ENCODE measurements at regions not wholly inside any gene's neighbourhood (a gene's known extent, or its start where the extent isn't known, plus 50 kb on each side); places are given as distances from the start of the nearest gene placed in this dataset.

GRCh38 chr6:43887906-43888683 is 118.1 kb downstream of the VEGFA start:
- BruUV-seq (replicated peaks): no TSS peak
- ATAC-seq (peak; percentile 79), DNase-seq (ENCODE audit: extremely low read depth in 1 of 4, low spot score in 3 of 4) (peak; percentile 57 to 77 (median 60)), FAIRE-seq (peak; percentile 84)
- 54% methylated on average over 17 of the region's 17 CpGs for WGBS (ENCODE audit: insufficient coverage, low coverage, missing lambda C conversion rate)
- CTCF ChIA-PET (ENCODE audit: low intra/inter-chr PET ratio): no interaction called here
- peak overlapping the region; percentile 46 for H3K4me2 ChIP-seq (ENCODE audit: insufficient read depth, low read length)
- no peak overlapping the region for H3K4me3 ChIP-seq
- peaks cover 4% of the 10 kb centered on the region for H3K9me1 ChIP-seq (ENCODE audit: control insufficient read depth, insufficient read depth, low read length)
- peak overlapping the region; percentile 46; the same call in 1 of the 2 replicates for H2AFZ ChIP-seq (ENCODE audit: low read depth, low read length)
- no peaks in the 10 kb centered on the region for H3K27me3 ChIP-seq (ENCODE audit: control insufficient read depth in 2 of 2, insufficient read depth in 2 of 2, low read length in 2 of 2)
- H3K9ac ChIP-seq (ENCODE audit: insufficient read depth in 1 of 2, low read depth in 2 of 2, low read length in 2 of 2): peak overlapping the region; percentile 8 to 79
- H4K20me1 ChIP-seq (replicated peaks; ENCODE audit: control insufficient read depth, insufficient read depth, low read length): no peaks in the 10 kb centered on the region
- POLR2A ChIA-PET: interaction anchor here (0.6 to 2.5 kb wide), 9 partner anchors 10 to 230 kb away, joined by 3 to 10 read pairs (median 3); partner anchors contain the start of gene VEGFA
- H3K9me3 ChIP-seq (replicated peaks; ENCODE audit: control insufficient read depth, insufficient read depth, low read depth, low read length): no peaks in the 10 kb centered on the region
- H3K27ac ChIP-seq (ENCODE audit: extremely low read depth, low read depth, low read length): no peak overlapping the region; the same call in 2 of the 3 replicates
- in situ Hi-C loops (cut with MboI) (no loop called here), intact Hi-C loops (cut with micrococcal nuclease) (loop anchor here (1.0 kb wide), 1 partner anchor 38 kb away; no protein-coding TSS in a partner anchor)
- no peaks in the 10 kb centered on the region for H3K36me3 ChIP-seq (ENCODE audit: control insufficient read depth, insufficient read depth, low read length)
- no peaks in the 10 kb centered on the region for H3K79me2 ChIP-seq (ENCODE audit: control insufficient read depth, insufficient read depth, low read length)
- peaks cover 20 to 28% of the 10 kb centered on the region in 2 experiments for H3K4me1 ChIP-seq (replicated peaks in 1 of 2; ENCODE audit: control insufficient read depth in 2 of 2, insufficient read depth in 2 of 2, low read length in 2 of 2)
- TF ChIP-seq KDM1A (IDR thresholded peaks at IDR 0.05) (peak; percentile 19 to 74; a peak in 2 of 4 replicates), SMARCA4 (IDR thresholded peaks at IDR 0.05) (peak; percentile 62), SP2 (IDR thresholded peaks at IDR 0.05; ENCODE audit: extremely low read depth, low read depth, low read length, poor library complexity, severe bottlenecking) (no peak), MEF2D (tag; conservative IDR thresholded peaks at IDR 0.05; ENCODE audit: low read depth) (peak; percentile 45; the same call in 1 of the 2 replicates), MEIS2 (IDR thresholded peaks at IDR 0.05; ENCODE audit: partially characterized antibody) (no peak), SMAD3 (CRISPR knock-in tag; conservative IDR thresholded peaks at IDR 0.05) (no peak), MED1 (CRISPR knock-in tag; IDR thresholded peaks at IDR 0.05; ENCODE audit: borderline replicate concordance) (no peak), MLLT1 (IDR thresholded peaks at IDR 0.05) (peak in 1 of 2 experiments; percentile 68; a peak in 2 of 4 replicates), ZNF830 (CRISPR knock-in tag; IDR thresholded peaks at IDR 0.05) (no peak), HDAC1 (IDR thresholded peaks at IDR 0.05) (peak in 1 of 2 experiments; percentile 73; a peak in 2 of 4 replicates), ELF4 (CRISPR knock-in tag; IDR thresholded peaks at IDR 0.05) (peak; percentile 5; the same call in 1 of the 2 replicates), TARDBP (IDR thresholded peaks at IDR 0.05) (no peak), TEAD4 (IDR thresholded peaks at IDR 0.05; ENCODE audit: low read length) (0 out of 2 replicates have a peak, but pooled peaks have one; percentile 19), TEAD4 (CRISPR knock-in tag; IDR thresholded peaks at IDR 0.05; ENCODE audit: borderline replicate concordance) (no peak), HNRNPLL (IDR thresholded peaks at IDR 0.05; ENCODE audit: low read depth, low read length, poor library complexity, severe bottlenecking) (no peak), HES1 (IDR thresholded peaks at IDR 0.05; ENCODE audit: low read depth) (peak; percentile 69; the same call in 1 of the 2 replicates), RB1 (IDR thresholded peaks at IDR 0.05; ENCODE audit: low read depth) (no peak), GATAD2B (IDR thresholded peaks at IDR 0.05; ENCODE audit: borderline replicate concordance) (no peak)
- TF ChIP-seq, protein P1, sequence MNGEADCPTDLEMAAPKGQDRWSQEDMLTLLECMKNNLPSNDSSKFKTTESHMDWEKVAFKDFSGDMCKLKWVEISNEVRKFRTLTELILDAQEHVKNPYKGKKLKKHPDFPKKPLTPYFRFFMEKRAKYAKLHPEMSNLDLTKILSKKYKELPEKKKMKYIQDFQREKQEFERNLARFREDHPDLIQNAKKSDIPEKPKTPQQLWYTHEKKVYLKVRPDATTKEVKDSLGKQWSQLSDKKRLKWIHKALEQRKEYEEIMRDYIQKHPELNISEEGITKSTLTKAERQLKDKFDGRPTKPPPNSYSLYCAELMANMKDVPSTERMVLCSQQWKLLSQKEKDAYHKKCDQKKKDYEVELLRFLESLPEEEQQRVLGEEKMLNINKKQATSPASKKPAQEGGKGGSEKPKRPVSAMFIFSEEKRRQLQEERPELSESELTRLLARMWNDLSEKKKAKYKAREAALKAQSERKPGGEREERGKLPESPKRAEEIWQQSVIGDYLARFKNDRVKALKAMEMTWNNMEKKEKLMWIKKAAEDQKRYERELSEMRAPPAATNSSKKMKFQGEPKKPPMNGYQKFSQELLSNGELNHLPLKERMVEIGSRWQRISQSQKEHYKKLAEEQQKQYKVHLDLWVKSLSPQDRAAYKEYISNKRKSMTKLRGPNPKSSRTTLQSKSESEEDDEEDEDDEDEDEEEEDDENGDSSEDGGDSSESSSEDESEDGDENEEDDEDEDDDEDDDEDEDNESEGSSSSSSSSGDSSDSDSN (IDR thresholded peaks at IDR 0.05; ENCODE audit: borderline replicate concordance in 1 of 2, low read depth in 2 of 2, low read length in 2 of 2): no peak

All from K562 (cell line).